DMS153 treated with DMSO at 0.1 percent for 48 hours (cell line): ENCODE measurements at regions not wholly inside any gene's neighbourhood (a gene's known extent, or its start where the extent isn't known, plus 50 kb on each side); places are given as distances from the start of the nearest gene placed in this dataset.

Experiments
- DNase-seq: peaks from one replicate; lab custom pipeline; 2025; ENCODE audit not compliant: unreplicated experiment; lab: John Stamatoyannopoulos, UW

DNA sequence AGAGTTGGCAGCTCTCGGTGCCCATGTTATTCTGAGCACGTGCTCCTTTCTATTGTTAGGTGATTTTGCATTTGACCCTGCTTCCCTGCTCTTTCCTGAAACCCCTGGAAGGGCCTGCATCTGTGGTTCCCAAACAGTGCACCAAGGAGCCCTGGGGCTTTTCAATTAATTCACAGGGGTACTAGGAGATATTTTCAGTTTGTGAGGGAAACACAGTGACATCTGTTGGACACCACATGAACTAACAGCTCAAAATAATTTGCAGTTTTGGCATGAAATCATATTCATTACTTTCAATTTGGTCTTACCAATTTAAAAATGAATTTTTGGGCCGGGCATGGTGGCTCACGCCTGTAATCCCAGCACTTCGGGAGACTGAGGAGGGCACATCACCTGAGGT lies 156.6 kb downstream of the GATB start:
- no peak for DNase-seq

DNA sequence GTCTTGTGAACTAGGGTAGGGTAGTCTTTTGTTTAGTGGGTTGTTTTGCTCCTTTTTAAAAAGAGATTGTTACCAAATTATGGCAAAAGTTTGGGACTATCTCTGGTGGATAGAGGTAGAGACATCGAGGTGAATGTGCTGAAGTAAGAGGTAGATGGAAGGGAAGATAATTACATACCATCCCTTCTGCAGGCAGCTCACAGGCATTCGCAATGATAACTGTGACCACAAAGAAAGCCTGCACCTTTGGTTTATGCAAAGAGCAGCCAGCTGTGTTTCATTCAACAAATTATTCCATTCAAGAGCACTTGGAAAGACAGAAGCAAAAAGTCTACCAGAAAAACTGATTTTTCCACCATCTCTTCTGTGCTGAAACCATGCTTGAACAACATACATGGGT lies 155.6 kb downstream of the GATB start:
- DNase-seq, result no peak

DNA sequence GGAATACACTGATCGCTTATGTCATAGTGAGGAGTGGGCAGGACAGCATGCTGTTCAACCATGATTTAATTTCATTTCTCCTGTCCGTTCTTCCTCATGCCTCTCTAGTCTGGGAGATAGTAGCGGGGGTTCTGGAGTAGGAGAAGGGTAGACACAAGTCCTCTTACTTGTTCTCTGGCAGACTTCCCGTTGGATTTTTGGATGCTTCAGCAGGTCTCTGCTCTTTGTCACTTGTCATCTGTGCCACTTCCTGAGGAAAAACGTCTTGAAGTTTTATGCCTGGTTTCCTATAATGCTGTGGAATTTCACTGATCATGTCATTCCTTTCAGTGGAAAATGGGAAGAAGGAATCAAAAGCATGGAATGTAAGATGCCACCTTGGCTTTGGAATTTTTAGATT lies 154.7 kb downstream of the GATB start:
- DNase-seq, result no peak

DNA sequence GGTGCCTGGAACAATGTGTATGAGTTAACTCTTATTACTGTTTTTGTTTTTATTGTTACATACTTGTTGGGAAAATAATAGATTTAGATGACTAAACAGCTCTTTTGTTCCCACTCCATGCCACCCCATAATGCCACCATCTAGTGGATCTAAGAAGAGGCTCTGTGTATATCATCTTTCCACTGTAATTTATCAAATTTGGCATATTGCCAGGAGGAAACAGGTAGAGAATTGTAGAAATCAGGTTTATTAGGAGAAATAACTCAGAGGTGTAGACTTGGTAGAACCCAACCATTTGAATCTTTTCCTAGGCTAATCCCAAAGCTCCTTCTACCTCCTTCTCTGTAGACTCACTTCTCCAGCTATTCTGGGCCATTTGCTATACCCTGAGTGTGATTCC lies 150.6 kb downstream of the GATB start:
- no peak for DNase-seq

DNA sequence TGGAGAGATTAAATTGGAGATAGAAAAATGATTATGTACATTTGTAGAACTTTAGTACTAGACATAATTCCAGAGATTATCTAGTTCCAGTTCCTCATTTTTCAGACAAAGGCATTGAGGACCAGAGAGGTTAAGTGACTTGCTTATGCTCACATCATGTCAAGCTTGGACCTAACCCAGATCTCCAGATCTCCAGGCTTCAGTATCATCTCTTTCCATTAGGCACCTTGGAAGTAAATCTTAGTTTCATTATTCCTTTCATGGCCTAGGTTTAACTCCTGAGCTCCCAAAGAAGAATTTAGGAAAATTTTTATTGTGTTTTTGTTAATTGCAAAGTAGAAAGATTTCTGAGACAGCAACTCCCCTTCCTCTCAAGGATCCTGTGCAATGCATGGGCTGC lies 148.8 kb downstream of the GATB start:
- no peak for DNase-seq

DNA sequence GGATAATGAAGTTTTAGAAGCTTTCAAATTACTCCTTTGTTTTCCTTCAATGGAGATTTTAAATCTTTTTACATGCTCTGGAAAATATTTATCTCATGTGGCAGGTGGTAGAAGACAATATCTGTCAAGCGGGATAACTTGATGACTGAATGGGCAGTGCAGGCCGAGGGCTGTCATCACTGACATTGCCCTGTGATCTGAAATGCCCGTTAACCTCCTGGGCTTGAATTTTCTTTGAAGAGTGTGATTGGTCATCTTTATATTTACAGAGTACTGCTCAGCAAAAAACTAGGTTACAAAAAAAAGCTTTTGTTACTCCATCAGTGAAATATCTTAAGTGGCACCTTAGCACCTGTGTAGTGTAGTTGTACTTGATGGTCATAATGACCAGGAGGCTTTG lies 147.5 kb downstream of the GATB start:
- no peak for DNase-seq

DNA sequence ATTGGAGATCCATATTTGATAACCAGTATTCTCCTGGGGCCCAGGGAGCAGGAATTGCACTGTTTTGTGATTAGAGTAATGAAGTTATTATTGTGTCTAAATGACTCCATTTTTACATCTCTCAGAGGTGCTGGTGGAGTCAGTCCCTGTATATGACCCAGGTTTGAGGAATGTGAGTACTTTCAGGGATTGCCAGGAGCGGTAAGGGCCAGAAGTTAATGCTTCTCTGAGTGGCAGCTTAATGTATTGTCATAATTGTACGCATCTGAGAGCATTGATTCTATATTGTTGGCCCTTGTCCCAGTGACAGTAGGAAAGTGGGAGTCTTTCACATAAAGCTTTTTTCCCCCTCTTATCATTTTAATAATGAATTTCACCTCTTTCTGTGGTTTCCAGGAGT lies 146.2 kb downstream of the GATB start:
- no peak for DNase-seq

DNA sequence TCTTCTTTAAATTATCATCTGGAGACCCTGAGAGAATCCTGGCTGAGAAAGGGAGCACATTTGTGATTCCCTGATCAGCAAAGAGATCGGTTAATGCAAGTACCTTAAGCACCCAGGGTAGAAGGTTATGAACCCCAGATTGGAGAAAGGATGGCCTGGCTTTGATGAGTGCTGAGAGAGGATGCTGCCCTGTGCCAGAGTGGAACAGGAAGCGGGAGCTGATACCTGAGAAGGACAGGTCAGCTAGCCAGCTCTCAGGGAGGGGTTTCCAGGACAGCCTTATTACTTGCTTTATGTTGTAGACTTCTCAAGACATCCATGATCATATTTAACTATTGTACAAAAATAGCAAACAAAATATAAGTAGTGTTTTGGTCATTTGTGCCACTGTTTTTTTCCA lies 141.9 kb downstream of the GATB start:
- DNase-seq, result no peak

DNA sequence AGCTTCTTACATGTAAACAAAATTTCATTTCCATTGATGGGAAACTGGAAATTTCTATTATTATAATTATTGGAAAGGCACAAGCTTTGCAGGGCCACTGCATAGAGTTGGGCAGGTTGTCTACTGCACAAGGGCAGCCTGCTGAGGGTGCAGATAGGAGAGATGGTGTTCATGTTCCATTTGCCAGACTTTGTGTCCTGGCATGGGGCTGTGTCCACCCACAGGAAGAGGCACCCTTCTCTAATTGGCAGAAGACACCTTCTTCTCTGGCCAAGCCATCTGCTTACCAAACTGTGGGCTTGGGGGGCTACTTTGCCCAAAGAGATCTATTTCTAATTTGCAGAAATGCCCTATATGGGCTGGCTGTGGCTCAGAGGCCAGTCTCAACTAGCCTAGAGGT lies 140.7 kb downstream of the GATB start:
- no peak for DNase-seq
